GM19468 (cell line): ENCODE measurements at regions not wholly inside any gene's neighbourhood (a gene's known extent, or its start where the extent isn't known, plus 50 kb on each side); places are given as distances from the start of the nearest gene placed in this dataset.

Experiments
- ATAC-seq: cut with Tn5 transposase; IDR thresholded peaks from one replicate; pipeline ENCODE4 v1.9.1; 2021; ENCODE audit warnings: mild to moderate bottlenecking, moderate library complexity, moderate number of reproducible peaks; ENCODE audit not compliant: unreplicated experiment; ENCODE audit errors: extremely low read depth

DNA sequence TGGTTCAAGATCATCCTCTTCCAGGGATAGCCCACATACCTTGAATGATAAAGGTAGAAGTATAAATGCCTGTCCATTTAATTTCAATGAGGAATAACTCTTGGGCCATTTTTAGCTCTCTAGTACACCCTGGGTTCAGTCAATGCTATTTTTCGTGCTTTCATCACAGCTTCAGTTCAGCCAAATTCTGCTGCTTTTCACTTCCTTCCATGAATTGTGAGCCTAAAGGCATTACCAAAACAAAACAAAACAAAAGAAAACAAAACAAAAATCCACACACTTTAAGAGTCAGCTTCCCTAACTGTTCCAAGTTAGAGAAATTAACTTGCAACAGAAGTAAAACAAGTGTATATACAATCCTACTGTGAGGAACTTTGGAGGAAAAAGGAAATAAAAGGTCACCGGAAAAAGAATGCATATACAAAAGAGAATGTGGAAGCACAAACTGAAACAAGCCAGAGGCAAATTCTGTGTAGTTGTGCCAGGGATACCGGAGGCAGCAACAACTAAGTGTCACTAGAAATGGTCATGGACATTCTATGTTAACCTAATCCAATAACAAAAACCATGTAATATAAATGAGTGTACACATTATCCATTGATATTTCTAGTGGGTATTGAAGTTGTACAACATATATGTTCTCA lies 423.1 kb downstream of the KCTD8 start:
- no peak for ATAC-seq

DNA sequence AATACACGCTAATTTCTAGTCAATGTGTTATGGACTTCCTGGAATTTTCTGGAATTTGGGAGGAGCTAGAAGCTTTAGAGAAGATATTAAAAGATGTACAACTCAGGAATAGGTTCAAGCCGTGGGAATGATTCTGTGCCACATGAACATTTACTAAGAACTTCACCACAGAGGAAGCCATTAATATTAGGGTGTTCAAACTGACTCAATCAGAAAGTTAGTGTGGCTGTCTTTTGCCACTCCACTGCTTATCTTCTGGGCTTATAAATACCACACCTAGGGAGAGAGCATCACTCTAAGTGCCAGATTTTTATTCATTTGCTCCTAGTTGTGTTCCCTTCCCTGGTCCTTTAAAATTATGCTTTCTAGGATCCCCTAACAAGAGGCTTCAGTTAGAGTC lies 409.8 kb downstream of the KCTD8 start:
- ATAC-seq, result no peak

DNA sequence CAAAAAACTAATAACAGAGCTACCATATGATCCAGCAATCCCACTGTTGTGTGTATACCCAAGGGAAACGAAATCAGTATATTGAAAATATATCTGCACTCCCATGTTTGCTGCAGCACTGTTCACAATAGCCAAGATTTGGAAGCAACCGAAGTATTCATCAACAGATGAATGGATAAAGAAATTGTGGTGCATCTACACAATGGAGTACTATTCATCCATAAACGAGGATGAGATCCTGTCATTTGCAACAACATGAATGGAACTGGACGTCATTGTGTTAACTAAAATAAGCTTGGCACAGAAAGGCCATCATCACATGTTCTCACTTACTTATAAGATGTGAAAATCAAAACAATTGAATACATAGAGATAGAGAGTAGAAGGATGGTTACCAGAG lies 402.1 kb downstream of the KCTD8 start:
- no peak for ATAC-seq

DNA sequence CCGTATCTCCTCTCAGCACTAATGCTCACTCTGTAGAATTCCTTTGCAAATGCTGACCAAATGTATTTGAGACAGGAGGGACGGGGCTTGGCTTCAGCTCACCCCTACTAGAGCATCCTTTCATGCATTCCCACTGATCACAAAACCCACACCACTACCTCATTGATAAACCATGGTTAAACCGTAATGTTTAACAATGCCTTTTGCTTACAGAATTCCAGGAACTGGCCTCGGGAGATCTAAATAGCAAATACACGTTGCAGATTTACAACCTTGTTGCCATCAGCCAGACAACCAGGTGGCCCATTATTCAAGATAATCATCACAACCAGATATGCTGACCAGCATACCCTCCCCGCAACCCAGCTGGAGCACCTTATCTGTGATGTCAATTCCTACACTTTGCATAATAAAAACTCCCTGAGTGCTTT lies 391.9 kb downstream of the KCTD8 start:
- no peak for ATAC-seq

DNA sequence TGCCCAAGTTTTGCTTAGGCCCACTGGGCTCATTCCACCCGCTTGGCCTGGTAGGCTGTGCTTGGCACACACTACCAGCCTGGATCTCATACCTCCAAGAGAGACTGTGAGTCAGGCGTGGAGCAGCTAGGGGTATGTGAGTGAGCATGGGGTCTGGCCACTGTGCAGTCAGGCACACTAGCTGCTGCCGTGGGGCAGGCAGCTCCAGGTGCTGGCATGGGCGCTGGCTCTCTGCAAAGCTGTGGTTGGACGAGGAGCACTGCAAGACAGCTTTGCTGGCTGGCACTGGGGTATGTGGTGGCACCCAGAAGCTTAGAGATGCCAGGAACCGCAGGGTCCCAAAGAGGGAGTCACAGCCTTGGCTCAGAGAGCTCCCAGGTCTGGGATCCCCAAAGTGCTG lies 377.8 kb downstream of the KCTD8 start:
- ATAC-seq, result no peak

DNA sequence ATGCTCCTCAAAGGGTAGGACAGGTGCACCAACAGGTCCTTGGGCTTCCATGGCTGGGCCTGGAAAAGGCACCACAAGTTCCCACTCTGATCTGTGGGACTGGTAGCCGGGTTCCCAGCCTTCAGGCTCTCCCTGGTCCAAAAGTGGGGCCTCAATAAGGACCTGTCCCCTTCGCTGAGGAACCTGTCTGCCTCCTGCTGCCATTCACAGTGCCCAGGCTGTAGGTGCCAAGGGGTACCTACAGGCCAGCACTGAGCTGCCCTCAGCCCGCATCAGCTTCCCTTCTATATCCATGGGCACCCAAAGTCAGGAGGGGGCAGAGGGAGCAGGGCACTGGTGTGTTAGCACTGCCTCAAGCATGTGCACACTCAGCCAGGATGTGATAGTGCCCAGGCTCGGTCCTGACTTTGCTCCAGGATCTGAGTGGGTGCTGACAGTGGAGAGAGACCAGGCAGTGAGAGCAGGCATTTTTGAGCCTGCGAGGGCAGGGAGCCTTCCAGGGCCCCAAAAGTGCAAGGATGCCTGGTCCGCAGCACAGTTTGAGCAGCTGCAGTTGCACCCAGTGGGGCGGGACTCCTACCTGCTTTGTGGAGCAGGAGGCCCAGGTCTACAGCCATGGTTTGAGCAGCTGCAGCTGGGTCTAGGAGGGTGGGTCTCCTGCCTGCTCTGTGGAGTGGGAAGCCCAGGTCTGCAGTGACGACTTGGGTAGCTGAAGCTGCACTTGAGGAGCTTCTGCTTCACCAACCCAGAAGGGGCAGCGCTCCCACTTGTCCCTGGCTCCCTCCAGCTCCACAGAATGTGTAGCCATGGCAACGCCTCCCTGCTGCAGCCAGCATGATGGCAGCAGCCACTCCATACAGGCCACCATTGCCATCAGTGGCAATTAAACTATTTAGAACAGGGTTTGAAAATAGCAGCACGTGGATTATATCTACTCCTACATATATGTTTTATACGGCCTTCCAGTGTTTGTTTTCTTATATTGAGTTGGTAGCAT lies 376.4 kb downstream of the KCTD8 start:
- no peak for ATAC-seq

DNA sequence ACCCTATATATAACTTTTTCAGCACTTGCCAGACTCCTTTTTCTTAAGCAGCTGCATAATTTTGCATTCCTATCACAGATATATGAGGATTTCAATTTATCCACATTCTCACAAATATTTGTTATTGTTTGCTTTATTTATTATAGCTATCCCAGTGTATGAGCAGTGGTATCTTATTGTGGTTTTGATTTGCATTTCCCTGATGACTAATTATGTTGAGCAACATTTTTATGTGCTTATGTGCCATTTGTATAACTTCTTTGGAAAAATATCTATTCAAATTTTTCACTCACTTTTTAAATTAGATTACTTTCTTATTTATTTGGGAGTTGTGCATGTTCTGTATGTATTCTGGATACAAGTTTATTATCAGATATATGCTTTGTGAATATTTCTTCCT lies 361.9 kb downstream of the KCTD8 start:
- no peak for ATAC-seq

DNA sequence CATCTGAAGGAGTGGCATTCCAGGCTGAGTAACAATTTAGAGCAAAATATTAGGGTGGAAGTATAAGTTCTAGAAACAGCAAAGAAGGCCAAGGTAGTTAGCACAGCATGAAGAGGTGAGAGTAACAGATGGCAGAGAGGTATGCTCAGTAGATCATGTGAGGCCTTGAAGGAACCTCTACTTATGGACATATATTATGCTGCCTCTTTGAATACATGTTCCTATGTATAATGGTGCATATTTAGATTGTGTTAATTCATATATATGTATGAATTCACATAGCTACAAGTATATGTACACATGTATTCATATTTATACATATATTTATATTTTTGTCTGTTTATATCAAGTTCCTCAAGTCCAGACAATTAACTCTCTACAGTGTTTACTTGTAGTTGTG lies 355.2 kb downstream of the KCTD8 start:
- no peak for ATAC-seq

DNA sequence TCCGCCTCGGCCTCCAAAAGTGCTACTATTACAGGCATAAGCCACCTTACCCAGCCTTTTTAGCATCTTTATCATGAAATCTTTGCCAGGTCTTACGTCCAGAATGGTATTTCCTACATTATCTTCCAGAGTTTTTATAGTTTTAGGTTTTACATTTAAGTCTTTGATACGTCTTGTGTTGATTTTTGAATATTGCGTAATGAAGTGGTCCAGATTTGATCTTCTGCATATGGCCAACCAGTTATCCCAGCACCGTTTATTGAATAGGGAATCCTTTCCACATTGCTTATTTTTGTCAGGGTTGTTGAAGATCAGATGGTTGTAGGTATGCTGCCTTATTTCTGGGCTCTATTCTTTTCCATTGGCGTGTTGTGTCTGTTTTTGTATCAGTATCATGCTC lies 349.6 kb downstream of the KCTD8 start:
- no peak for ATAC-seq

DNA sequence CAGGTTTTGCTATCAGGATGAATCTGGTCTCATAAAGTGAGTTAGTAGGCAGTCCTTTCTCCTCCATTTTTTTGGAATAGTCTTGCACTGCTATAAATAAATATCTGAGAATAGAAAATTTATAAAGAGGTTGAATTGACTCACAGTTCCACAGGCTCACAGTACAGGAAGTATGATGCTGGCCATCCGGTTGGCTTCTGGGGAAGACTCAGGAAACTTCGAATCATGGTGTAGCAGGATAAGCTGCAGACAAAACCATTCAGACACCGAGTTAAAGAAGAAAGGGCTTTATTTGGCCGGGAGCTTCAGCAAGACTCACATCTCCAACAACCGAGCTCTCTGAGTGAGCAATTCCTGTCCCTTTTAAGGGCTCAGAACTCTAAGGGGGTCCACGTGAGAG lies 348.2 kb downstream of the KCTD8 start:
- no peak for ATAC-seq

DNA sequence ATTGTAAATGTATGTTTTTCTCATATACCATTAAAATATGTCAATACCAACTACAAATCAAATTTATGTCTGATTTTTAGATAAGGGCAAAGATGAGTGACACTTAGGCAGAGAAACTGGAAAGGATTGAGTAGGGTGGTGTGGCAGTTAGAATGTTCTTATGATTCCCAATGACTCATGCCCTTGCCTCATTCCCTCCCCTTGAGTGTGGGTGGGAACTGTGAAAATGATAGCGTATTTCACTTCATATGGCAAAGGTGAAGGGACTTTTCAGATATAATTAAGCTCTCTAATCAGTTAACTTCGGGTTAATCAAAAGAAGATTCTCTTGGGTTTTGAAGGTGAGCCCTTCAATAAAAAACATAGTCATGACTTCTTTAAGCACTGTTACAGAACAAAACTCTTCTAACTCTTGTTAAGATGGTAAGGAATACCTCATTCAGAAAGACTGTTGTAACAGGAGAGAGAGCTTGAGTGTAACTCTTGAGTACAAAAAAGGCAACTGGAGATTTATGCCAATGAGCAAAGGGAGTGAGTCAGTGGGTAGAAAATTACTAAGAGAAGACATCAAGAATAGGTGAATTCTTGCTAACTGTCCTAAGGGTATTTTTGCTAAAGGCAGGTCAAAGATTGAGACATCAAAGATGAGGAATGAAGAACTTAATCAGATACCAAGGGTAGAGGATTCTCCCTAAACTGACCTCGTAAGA lies 329.5 kb downstream of the KCTD8 start:
- ATAC-seq, result no peak

DNA sequence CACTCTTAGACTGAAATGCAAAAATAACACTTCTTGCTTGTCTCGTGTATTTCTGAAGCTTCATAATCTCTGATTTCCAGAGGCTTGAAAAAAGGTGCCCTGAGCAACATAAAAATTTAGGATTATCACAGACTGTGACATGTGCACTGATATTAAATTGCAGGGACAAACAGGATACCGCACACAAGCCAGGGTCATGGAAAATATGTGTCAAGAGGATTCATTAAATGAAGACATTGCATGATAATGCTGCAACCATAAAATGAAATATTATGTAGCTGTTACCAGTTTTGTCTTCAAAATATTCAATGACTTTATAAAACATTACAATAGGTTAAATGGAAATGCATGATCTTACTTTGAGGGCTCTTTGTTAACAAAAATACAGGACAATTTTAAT lies 328.0 kb downstream of the KCTD8 start:
- ATAC-seq, result no peak

DNA sequence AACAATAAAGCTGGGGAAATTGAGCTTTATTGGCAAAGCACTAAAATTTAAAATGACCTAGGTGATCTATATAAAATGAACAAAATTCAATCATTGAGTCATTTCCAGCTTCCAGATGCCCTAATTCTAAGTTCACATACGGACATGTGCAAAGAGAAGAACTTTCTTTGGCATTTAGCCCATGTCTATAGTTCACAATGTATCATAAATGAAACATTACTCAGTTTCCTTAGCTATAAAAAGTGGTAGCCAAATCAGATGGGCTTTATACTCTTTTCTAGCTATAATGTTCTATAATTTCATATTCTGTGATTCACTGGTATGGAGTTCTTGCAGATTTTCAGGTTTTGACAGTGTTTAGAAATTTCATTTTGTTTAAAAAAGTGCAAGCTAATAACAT lies 327.4 kb downstream of the KCTD8 start:
- no peak for ATAC-seq
